Small intestine (tissue), 7 donors: ENCODE measurements at regions not wholly inside any gene's neighbourhood (a gene's known extent, or its start where the extent isn't known, plus 50 kb on each side); places are given as distances from the start of the nearest gene placed in this dataset.
"Not testable (repeated sequence)": the region's sequence is repeated elsewhere in the genome, so short reads cannot be mapped to it uniquely, and the experiment has no call there.

ENCODE experiments used
- DNase-seq, 2 donors: peaks; one replicate each; pipeline versions ENCODE4 v3.0.0 to v3.0.0-alpha.2; 2013
- FAIRE-seq: peaks from 2 replicates; lab custom pipeline; 2012; peaks lifted over from hg19 to GRCh38; lab: Jason Lieb, UNC
- H3K27ac ChIP-seq, 3 donors: one replicate each; pipeline ENCODE4 v1.5.1; 2013; ENCODE audit warnings: low read length in 2 of 3, mild to moderate bottlenecking in 2 of 3, control low read depth in 1 of 3, inconsistent platforms in 1 of 3, low read depth in 1 of 3, moderate library complexity in 1 of 3
- H3K27me3 ChIP-seq, 3 donors: one replicate each; pipeline ENCODE4 v1.6.1; 2013; ENCODE audit warnings: low read length in 3 of 3, inconsistent platforms in 1 of 3; ENCODE audit not compliant: control insufficient read depth in 3 of 3, insufficient read depth in 3 of 3
- H3K36me3 ChIP-seq, 3 donors: one replicate each; pipeline ENCODE4 v1.6.1; 2013; ENCODE audit warnings: low read length in 3 of 3, inconsistent platforms in 1 of 3, low read depth in 1 of 3, mild to moderate bottlenecking in 1 of 3, moderate library complexity in 1 of 3; ENCODE audit not compliant: control insufficient read depth in 3 of 3, insufficient read depth in 2 of 3
- H3K4me1 ChIP-seq, 3 donors: one replicate each; pipeline ENCODE4 v1.6.1; 2013; ENCODE audit warnings: low read length in 2 of 3, inconsistent platforms in 1 of 3, low read depth in 1 of 3, mild to moderate bottlenecking in 1 of 3, moderate library complexity in 1 of 3; ENCODE audit not compliant: control insufficient read depth in 3 of 3, insufficient read depth in 2 of 3
- H3K4me3 ChIP-seq, 3 donors: one replicate each; pipeline ENCODE4 v1.5.1; 2013; ENCODE audit warnings: low read length in 3 of 3, control low read depth in 1 of 3, inconsistent platforms in 1 of 3, low read depth in 1 of 3, mild to moderate bottlenecking in 1 of 3, moderate library complexity in 1 of 3
- H3K9me3 ChIP-seq, 2 donors: one replicate each; pipeline ENCODE4 v1.6.1; 2013; ENCODE audit warnings: low read depth in 1 of 2, low read length in 1 of 2; ENCODE audit not compliant: control insufficient read depth in 2 of 2, insufficient read depth in 1 of 2
- WGBS, 3 donors: extraction: QIAGEN DNeasy Blood & Tissue Kit; methylation state at CpG; one replicate each; pipeline ENCODE4 v1.1.7; 2013; 5-methylcytosine and 5-hydroxymethylcytosine counted together
- donor health status: healthy with polysubstance abuse.
- donor health status: control.
- donor health status: control.
- donor health status: Bipolar disorder and iron deficiency.
- donor health status: healthy.

- not testable (repeated sequence) for H3K27me3 ChIP-seq, FAIRE-seq, H3K27ac ChIP-seq, H3K9me3 ChIP-seq, DNase-seq, H3K4me3 ChIP-seq, H3K36me3 ChIP-seq, H3K4me1 ChIP-seq
- WGBS, 3 donors, result no CpG with 5 or more reads among the region's 4 CpGs
These were observed 208.6 kb downstream of the BCL2L11 start for GRCh38 chr2:111329309-111329708.

- H3K9me3 ChIP-seq, H3K27me3 ChIP-seq, FAIRE-seq, H3K36me3 ChIP-seq, H3K4me3 ChIP-seq, H3K27ac ChIP-seq, DNase-seq, H3K4me1 ChIP-seq: not testable (repeated sequence)
- 94 to 100% (median 95%) methylated on average over 1 to 2 of the region's 2 CpGs for WGBS, 3 donors
These were observed 210.5 kb downstream of the BCL2L11 start for GRCh38 chr2:111331099-111331724.

- FAIRE-seq, DNase-seq, H3K4me3 ChIP-seq, H3K36me3 ChIP-seq, H3K27ac ChIP-seq, H3K4me1 ChIP-seq, H3K9me3 ChIP-seq, H3K27me3 ChIP-seq: not testable (repeated sequence)
These were observed 214.7 kb downstream of the BCL2L11 start for GRCh38 chr2:111335220-111335907.

GRCh38 chr2:111338474-111338873, 217.8 kb downstream of the BCL2L11 start:
- not testable (repeated sequence) for H3K36me3 ChIP-seq, H3K4me1 ChIP-seq, H3K27me3 ChIP-seq, H3K9me3 ChIP-seq, DNase-seq, H3K4me3 ChIP-seq, H3K27ac ChIP-seq, FAIRE-seq
- no CpG with 5 or more reads among the region's 2 CpGs for WGBS, 3 donors

- not testable (repeated sequence) for H3K4me1 ChIP-seq, H3K27ac ChIP-seq, H3K4me3 ChIP-seq, H3K27me3 ChIP-seq, DNase-seq, H3K9me3 ChIP-seq, FAIRE-seq, H3K36me3 ChIP-seq
- no CpG with 5 or more reads among the region's 1 CpG for WGBS, 3 donors
These were observed 218.8 kb downstream of the BCL2L11 start for GRCh38 chr2:111339476-111339875.

GRCh38 chr2:111344590-111344989, 223.9 kb downstream of the BCL2L11 start:
- not testable (repeated sequence) for H3K9me3 ChIP-seq, H3K4me1 ChIP-seq, FAIRE-seq, H3K36me3 ChIP-seq, H3K27ac ChIP-seq, H3K4me3 ChIP-seq, H3K27me3 ChIP-seq, DNase-seq
- WGBS, 3 donors, result 32 to 52% (median 43%) methylated on average over 2 of the region's 2 CpGs

GRCh38 chr2:111345439-111345838, 224.7 kb downstream of the BCL2L11 start:
- not testable (repeated sequence) for H3K27ac ChIP-seq, FAIRE-seq, H3K4me3 ChIP-seq, H3K4me1 ChIP-seq, H3K36me3 ChIP-seq, DNase-seq, H3K9me3 ChIP-seq, H3K27me3 ChIP-seq
- WGBS, 3 donors, result 75 to 83% (median 78%) methylated on average over 1 of the region's 3 CpGs

GRCh38 chr2:111346018-111346930, 225.6 kb downstream of the BCL2L11 start:
- H3K4me1 ChIP-seq, H3K27me3 ChIP-seq, FAIRE-seq, DNase-seq, H3K36me3 ChIP-seq, H3K4me3 ChIP-seq, H3K9me3 ChIP-seq, H3K27ac ChIP-seq: not testable (repeated sequence)
- 34 to 72% (median 64%) methylated on average over 5 to 10 of the region's 14 CpGs for WGBS, 3 donors
